Cerebellar cortex (tissue), 1 donor: ENCODE measurements at regions not wholly inside any gene's neighbourhood (a gene's known extent, or its start where the extent isn't known, plus 50 kb on each side); places are given as distances from the start of the nearest gene placed in this dataset.
A peak's percentile ranks its signal among the peaks of the same experiment; 100 is the strongest.

ENCODE experiments used
- DNase-seq: peaks from one replicate; pipeline ENCODE4 v3.0.0-alpha.2; 2015; ENCODE audit warnings: low spot score

DNA sequence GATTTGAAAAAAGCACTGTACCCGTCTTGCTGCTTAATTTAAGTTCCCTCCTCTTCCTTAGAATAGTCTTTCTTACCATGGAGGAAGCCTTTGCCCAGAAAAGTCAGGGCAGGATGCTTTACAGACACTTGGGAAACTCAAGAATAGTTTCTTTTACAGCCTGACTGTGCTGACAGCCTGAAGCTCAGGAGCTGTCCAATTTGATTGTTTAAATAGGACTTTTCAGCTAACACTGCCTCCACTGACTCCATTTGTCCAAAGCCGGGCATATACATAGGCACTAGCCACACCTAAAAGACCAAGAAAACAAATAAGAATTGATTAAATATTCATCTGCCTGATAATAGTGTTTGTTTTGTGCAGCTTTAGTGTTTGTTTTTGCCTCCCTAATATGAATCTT is 110.9 kb upstream of the L3MBTL4 start:
- no peak for DNase-seq

DNA sequence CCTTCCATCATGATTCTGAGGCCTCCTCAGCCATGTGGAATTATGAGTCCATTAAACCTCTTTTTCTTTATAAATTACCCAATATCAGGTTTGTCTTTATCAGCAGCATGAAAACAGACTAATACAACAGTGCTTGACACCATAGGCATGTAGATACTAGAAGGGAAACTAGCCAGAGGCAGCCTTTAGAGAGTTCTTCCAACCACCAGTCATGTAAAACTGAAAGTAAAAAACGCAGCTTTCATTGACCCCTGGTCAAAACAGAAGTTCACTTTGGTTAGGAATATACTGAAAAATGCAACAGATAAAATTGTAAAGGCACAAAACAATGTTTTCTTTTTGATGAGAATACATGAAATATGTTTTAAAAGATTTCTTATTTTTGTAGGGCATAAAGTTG is 122.8 kb upstream of the L3MBTL4 start:
- DNase-seq, result no peak

DNA sequence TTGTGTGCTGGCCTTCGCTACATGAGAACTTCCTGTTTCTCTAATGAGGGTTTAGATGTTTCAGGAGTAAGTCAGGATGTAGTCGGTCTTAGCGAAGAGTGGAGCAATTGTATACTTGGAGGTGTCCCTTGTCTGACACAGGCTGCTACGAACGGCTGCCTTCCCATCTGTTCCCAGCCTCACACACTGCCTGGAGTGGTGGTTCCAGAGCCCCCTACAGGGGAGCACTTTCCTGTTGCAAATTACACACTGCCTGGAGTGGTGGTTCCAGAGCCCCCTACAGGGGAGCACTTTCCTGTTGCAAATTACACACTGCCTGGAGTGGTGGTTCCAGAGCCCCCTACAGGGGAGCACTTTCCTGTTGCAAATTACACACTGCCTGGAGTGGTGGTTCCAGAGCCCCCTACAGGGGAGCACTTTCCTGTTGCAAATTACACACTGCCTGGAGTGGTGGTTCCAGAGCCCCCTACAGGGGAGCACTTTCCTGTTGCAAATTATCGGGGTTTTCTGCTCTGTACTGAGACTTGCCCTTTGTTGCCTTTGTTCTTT is 126.5 kb upstream of the L3MBTL4 start:
- peak; percentile 19 for DNase-seq

DNA sequence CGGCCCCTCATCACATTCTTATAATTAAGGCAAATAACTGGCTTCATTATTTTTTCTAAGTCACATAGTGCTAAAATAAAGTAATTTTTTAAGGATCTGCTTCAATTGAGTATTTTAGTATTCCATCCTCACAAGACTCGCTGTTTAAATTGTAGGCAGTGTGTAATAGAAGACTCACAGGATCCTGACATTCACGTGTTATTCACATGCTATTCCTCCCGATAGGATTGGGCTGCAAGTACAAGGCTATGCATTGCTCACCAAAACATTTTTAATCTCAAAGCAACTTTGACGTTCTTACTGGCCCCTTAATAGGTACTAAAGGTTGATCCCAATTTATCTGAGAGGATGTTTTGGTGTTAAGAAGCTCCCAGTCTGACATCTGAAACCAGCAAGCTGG is 127.6 kb upstream of the L3MBTL4 start:
- no peak for DNase-seq

DNA sequence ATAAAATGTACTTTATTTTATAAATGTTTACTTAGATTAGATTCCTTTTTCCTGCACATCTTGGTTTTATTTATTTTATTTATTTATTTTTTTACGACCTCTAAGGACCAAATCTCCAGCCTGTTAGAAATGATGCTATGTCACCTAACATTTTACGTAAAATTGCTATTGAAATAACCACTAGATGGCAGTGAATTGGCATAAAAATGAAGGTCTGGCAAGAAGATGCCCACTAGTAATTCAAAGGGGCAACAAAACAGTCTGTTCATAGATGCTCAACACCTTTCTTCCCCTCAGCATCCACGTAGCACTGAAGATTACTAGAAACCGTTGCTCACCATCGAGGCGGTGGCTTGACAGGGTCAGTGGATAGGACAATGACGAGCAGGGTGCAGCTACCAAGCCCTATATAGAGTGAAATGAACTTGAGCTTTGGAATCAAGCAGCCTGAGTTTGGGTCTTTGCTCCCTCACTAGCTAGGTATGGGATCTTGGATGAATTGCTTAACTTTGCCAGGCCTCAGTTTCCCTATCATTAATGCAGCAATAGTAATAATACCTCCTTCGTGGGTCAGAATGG is 128.7 kb upstream of the L3MBTL4 start:
- peak; percentile 76 for DNase-seq

DNA sequence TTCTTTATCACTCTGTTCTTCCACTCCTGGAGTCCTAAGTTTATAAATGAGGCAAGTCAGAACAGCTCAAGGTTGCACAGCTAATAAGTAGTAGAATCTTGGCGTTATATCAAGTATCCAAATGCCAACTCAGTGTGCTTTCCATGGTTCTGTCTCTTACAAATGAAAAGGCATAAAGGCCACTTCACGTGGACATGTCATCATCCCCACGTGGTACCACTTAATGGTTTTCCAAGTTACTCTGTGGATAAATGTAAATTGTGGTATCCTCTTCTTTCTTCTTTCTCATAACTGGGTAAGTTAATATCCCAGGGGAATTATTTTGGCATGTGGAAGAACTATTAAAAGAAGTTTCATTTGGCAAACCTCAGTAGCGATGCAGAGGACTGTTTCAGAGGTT is 131.5 kb upstream of the L3MBTL4 start:
- no peak for DNase-seq

DNA sequence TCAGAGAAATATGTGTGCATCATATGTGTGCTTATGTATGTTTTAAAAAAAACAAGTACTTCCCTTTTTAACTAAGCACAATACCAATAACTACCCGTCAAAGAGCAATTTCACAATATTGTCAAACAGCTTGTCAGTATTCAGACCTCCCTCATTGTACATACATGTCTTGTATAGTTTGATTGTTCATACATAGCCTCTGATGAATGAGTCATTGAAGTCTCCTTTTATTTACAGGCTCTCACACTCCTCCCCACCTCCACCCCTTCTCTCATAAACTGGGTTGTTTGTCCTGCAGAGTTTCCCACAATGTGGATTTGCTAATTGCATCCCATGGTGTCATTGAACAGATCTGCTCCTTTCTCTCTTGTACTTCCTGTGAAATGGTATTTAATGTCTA is 132.8 kb upstream of the L3MBTL4 start:
- DNase-seq, result no peak

DNA sequence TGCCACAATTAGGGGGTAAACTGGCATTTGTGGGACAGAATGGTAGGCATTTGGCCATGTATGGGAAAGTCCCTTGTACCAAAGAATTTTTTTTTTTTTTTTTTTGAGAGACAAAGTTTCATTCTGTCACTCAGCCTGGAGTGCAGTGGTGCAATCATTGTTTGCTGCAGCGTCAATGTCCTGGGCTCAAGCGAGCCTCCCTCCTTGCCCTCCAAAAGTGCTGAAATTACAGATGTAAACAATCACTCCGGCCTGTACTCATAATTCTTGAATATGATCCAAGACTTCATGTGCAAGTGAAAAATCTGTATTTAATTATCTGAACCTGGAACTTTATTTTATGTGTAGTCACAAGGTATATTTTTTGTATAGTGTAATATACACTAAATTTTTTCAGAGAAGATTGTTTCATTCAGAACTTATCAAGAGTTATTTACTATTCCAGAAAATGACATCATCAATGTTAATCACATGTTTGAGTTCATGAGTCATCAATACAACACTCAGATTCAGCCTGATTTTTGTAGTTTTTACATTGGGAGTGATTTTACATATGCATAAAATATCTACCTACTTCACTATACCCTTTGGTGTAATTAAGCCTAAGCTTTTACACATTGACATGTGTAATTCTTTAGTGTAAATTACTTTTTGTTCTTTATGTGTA is 138.7 kb upstream of the L3MBTL4 start:
- no peak for DNase-seq

DNA sequence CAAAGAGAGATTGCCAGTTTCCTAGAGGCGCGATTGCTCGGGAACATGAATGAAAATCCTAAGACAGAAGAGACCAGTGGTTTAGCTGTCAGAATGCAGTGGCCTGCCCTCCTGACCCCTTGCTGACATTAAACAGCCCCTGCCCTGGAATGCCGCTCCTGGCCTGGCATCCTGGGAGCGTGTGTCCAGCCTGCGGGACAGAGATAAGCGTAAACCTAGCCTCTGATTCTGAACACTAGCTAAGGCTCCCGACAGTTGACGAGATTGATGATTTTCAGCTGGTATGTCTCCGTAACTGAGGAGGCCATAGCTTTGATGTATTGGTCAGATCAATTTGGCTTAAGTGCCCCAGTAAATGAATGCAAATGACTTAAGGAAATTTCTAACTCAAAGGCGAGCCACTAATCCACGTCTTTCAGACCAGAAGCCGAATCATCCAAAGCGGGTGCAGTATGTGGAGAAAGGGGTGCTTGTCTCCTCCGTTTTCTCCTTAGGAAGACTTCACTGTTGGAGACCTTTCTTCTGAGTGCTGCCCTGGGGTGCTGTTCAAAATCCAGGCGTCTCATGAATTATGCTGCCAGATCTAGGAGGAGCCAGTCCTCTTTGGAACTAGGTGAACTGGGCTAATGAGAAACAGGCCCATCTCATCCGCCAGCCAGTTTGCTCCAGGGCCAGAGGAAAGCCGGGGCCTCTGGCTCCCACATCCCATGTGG is 142.5 kb upstream of the L3MBTL4 start:
- DNase-seq, result peak; percentile 47

DNA sequence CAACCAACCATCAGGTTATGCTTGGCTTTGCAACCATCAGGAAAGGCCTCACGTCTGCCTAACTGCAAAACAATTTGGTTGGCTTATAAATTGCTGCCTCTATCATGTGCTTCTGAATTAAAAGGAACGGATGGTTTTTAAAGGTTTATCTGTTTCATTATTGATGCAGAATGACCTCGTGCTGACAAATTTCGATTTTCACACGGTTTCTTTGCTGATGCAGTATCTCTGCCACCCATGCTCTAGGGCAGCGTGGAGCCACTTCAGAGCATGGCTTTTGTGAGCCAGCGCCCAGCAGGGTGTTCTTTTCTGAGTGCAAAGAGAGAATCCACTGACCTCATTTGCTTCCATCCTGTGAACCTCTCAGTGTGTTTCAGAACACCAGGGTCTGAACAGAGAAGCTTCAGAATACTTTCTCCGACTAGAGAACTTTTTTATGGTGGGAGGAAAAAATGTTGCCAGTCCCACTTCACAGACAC is 143.1 kb upstream of the L3MBTL4 start:
- peak; percentile 52 for DNase-seq

DNA sequence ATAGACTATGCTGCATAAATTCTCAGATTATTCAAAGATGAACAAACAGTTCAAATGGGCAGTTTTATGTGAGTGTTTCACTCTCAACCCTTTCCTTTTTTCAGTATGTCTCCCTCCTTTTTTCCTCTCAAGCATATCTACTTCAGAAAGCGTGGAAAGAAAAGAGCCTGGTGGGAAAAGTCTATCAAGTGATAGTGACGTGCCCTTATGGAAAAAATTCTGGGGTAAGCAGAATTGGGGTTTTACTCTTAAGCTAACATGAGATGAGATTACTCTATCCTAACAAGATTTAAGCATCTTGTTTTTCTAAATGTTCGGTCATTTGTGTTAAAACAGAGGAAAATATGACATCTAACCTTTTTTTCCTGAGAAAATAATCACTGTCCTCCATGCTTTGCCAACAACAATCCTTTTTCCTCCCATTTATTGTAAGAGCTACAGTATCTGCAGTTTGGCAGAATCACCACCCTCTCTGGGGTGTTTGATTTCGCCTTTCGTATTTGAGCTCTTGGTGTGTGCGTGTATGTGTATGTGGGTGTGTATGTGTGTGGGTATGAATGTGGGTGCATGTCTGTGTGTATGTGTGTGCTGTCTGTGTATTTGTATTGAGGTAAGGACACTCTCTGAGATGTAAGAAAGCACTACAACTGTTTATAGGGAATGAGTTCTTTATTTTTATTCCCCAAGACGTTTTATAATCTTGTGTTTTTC is 143.9 kb upstream of the L3MBTL4 start:
- no peak for DNase-seq

DNA sequence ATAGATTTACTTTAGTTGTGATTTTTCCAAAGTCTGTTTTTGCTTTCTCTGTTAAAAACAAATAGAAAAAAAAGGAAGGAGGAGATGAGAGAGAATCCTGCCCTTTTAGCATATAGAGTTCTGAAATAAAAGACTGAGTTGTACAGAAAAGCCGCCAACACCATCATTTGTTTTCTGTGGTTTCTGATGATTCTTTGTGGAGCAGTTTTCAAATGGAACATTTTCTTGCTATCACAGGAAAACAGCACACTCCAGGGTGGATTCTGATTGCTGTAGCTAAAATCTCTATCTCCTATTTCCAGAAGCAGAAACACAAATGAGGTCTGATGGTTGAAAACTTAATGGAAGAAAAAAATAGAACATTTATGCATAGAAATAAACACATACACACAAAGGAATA is 144.6 kb upstream of the L3MBTL4 start:
- DNase-seq, result no peak

DNA sequence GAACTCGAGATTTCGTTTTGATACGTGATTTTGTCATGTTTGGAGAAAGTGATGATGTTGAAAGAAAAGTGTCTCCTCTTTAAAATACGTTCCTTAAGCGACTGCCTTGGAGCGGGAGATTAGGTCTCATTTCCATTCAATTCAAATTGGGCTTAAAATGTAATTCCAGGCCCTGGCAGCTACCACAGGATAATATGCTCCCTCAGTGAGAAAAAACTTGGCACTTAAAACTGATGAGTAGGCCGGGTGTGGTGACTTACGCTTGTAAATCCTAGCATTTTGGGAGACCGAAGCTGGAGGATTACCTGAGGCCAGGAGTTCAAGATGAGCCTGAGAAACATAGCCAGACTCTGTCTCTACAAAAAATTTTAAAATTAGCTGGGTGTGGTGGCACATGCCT is 146.3 kb upstream of the L3MBTL4 start:
- DNase-seq, result peak; percentile 33

DNA sequence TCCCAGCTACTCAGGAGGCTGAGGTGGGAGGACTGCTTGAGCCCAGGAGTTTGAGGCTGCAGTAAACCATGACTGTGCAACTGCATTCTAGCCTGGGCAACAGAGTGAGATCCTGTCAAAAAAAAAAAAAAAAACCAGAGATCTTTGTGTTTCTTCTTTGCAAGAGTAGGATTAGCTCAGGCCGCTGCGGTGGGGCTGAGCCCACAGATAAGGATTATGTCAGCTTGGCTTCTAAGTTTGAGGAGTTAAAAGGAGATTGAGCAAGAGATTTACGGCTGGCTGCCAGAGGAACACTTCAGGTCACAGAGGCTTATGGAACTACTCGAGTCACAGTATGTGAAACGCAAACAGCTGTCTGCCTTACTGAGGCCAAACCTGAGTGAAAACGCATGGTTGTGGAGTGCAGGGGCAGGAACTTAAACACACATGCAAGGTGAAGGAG is 146.7 kb upstream of the L3MBTL4 start:
- DNase-seq, result no peak

DNA sequence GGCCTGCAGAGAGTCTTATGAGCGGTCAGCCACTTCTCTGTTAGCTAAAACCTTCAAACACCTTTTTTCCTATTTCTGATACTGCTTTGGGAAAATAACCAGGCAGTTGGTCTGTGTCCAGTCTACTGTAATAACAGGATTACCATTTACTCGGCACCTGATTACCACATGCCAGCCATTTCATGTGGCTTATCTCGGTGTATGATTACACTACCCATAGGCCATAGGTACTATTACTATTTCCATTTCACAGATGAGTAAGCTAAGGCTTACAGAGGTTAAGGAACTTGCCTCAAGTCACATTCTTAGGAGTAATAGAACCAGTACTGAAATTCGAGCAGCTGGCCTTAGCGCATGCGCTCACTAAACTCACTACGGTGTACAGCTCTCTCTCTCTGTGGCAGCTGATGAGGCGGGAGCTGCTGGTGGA is 147.2 kb upstream of the L3MBTL4 start:
- DNase-seq, result peak; percentile 54

DNA sequence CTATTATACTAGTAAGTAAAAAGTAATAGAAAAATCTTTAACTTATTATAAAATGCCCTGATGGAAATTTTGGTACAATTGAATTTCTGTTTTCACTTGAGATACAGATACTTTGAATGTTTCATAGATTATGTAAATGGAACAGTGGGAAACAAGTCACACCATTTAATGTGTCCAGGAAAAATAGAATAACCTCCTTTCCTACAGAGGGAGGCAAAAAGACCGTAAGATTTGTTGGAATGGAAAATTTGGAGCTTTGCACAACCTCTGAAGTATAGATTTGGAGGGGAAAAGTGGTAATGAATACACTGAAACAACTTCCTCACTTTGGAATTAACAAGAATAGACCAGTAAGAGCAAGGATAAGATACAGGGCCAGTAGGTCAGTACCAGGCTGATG is 149.2 kb upstream of the L3MBTL4 start:
- DNase-seq, result no peak

DNA sequence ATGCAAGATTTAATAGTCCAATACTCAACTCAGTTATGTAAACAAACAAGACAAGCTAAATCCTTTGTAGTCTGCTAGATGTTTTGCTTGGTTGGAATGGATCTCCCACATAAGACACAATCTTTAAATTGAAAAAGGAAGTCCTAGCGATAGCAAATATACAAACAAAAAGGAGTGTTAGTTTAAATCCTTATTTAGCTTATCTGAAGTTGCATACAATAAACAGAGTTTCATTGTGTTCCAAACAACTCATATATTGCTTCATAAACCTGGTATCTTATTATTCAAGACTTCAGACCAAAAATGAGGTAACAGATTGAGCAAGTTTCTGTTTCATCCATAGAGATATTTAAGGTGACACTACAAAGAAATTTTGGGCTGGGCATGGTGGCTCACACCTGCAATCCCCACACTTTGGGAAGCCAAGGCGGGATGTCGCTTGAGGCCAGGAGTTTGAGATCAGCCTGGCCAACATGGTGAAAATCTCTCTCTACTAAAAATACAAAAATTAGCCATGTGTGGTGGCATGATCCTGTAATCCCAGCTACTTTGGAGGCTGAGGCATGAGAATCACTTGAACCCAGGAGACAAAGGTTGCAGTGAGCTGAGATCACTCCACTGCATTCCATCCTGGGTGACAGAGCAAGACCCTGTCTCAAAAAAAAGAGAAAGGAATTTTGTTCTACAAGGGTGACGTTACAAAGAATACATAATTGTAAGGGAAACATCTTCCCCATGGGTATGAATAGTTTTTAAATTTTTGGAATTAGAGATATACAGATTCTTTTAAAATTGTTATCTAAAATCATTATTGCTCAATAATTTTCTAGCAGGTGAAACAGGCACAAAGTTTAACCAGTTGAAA is 150.5 kb upstream of the L3MBTL4 start:
- no peak for DNase-seq

DNA sequence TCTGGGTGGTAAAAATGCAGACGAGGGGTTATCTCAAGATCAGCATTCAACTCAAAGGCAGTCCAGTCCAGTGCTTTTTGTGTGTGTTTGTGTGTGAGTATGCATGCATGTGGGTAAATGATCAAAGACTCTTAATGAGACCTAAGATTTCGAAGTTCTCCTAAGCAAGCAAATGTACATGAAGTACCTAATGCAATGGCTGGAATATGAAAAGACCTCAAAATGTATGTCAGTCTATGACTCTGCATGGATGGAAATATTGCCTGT is 151.0 kb upstream of the L3MBTL4 start:
- DNase-seq, result no peak

DNA sequence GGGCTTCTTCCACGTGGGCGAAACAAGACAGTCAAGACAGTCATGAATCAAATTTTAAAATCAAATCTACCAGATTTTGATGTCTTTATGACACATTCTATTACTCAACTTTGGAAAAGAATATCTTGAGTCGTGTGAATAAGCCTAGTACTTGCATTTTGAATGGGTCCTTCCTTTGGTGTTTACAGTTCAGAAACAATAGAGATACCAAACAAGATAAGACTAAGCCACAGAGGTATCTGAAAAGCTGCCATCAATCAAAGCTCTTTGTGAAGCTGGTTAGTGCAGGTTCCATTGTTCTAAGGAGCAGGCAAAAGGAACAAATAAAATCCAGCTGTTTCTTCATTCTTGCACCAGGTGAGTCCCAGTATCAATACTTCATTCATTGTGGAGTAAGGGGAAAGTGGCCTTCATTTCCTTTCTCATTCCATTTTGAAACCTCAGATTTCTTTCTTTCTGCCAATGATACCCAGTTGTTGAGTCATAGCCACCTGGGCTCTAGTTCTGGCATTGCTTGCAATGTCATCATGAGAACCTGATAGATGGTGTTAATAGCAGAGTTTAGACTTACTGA is 151.7 kb upstream of the L3MBTL4 start:
- DNase-seq, result no peak

DNA sequence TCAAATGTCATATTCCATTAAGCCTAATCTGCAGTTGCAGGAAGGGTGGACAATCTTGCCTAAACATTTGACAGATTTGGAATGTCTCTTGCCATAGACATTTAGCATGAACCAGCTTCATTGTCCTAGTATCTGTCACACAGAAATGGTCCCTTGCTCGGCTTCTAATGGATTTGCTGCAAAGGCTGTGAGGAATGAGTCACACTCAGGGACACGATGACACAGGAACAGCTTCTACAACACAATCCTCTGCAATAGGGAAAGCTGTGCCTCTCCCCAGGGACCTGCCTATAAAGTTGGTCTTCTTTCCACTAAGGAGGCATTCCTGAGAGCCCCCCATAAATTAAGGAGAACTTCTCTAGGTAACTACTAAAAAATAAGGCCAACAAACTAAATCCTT is 155.1 kb upstream of the L3MBTL4 start:
- no peak for DNase-seq

DNA sequence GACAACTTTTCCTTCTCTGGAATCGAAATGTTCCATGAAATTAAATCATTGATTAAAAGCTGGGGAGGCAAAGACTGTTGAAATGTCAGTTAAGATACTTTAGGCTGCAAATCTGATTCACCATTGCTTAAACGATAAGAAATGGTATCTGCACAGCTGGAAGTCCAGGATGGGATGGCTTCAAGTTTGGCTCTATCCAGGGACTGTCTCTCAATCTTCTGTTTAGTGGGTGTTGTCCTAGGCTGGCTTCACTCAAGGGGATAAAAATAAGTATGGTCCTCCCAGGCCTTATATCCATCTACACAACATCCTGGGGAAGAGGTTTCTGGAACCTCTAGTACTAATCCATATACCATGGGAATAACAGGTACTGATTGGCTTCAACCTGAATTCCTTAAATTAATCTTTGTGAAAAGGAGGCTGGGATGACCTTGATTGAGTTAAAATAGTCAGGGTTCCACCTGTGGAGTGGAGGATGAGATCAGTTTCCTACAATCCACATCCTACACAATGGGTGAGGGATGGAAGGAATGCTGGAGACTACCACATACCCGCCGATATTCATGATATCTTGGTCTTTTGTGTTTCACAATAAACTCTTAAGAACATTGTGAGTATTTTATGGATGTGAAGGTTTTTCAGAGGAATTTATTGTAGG is 156.0 kb upstream of the L3MBTL4 start:
- no peak for DNase-seq
